ENCODE measurements at regions not wholly inside any gene's neighbourhood (a gene's known extent, or its start where the extent isn't known, plus 50 kb on each side); places are given as distances from the start of the nearest gene placed in this dataset.

DNA sequence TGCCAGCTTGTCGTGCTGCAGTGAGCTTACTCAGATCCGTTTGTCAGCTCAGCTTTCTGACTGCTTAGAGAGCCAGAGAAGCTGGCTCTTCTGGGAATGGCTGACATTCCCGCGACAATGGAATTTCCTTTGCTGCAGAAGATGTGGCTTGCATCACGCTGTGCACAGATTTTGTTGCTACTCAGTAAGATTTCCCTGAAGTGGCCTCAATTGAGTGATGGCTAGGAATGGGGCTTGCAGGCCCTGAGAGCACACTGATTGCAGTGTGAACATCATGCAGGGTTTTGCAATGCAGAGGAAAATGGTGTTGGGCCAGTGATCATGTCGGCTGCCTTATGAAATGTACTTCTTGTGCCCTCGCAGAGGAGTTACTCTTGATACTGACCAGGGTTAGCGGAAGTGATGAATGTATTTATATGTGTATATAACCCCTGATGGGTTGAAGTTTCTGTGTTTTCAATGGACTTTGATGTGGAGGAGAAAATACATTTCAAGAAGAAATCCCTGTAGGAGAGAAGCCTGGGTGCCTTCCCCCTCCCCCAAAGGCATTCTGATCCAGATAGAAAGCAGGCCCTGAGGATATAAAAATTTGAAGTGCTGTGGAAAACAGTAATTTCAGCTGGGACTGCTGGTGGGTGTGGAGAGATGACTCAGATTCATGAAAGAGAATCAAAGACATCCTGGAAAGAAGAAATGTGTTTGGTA is 102.5 kb upstream of the PDZRN3 start:
- no peak for DNase-seq (ENCODE audit: extremely low read depth, low read depth)

DNA sequence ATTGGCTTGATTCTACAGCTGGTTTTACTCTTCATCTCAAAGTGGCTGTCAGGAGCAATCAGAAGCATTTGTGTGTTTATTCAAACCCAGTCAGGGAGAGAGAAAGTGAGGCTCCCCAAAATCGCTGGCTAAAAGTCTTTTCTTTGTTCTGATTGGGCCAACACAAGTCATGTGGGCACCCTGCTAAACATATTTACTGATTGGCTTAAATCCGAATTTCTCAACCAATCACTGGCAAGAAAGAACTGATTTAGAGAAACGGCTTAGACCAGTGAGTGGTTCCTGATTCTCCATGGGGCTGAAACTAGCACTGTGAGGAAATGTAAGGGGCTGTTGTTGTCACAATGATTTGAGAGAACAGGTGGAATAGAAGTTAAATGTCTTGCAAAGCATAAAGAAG is 98.9 kb upstream of the PDZRN3 start:
- no peak for DNase-seq (ENCODE audit: extremely low read depth, low read depth)

- no peak for DNase-seq (ENCODE audit: extremely low read depth, low read depth)
These were observed 95.1 kb upstream of the PDZRN3 start for GRCh38 chr3:73719861-73720260.

DNA sequence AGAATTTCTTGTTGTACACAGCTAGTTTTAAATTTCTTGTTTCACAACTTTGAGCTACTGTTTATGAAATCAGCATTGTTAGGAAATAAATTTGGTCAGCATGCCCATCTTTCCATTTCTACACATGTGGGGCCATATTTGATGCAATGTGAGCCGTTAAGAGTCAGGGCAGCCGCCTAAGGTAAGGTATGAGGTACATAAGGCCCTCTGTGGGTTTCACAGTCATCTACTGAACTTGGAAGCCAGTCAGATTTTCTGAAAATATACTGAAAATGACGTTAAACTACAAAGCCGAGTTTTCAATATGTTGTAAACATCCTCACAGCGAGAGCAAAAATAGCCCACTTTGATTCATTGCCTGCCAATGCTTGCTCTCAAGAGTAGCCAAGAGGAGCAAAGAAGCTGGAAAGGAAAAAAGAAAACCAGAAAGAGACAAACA is 94.7 kb upstream of the PDZRN3 start:
- DNase-seq (ENCODE audit: extremely low read depth, low read depth) = no peak

DNA sequence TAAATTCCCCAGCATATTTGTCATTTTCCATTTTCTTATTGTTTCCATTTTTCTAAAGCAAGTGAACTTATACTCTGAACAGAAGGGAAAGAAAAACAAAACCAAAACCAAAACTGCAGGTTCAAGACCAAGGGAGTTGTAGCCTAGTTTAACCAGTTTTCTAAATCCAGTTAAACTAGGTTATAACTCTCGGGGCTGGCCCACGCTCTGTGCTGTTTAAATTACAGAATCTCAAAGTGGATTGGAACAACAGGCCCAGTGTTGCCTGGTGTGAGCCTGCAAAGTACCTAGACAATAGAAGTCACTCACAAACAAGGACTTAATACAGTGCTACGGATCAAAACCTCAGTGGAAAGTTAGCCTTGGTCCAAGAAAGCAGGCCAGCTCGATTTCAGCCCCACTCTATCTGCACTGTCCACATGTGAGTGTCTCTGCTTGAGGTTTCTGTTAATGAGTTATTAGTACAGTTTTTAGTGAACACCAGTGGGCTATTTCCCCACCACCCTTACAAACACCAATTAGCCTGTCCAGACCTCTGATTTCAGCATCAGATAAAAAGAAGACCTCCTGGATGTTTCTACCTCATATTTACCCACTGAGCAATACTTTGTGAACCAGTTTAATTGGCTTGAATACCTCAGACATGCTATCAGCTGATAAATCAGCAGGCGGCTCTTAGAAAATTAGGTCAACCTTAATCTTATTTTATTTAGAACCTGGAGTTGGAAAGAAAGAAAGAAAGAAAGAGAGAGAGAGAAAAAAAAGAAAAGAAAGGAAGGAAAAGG is 93.8 kb upstream of the PDZRN3 start:
- no peak for DNase-seq (ENCODE audit: extremely low read depth, low read depth)

GRCh38 chr3:73716418-73716817 is 91.7 kb upstream of the PDZRN3 start:
- DNase-seq (ENCODE audit: extremely low read depth, low read depth) = no peak

GRCh38 chr3:73710340-73710739 is 85.6 kb upstream of the PDZRN3 start:
- no peak for DNase-seq (ENCODE audit: extremely low read depth, low read depth)

- DNase-seq (ENCODE audit: extremely low read depth, low read depth) = no peak
These were observed 85.0 kb upstream of the PDZRN3 start for GRCh38 chr3:73709712-73710111.

- no peak for DNase-seq (ENCODE audit: extremely low read depth, low read depth)
These were observed 84.2 kb upstream of the PDZRN3 start for GRCh38 chr3:73708956-73709355.

DNA sequence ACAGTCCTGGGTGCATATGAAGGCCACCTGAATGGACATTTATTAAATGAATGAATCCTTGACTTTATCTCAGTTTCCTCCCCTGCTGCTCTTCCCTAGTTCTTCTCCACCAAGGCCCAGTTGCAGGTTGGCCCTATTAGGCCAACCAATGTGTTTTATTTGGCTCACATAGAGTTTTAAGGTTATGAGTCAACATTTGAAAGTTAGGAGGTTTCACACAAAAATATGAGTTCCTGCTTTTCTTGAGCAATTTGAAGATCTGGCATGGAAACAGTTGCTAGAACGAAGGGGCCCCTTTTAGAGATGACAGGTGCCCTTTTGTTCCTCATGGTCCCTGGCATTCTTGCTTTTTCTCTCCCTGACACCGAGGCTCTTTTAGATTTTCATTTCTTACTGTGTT is 83.0 kb upstream of the PDZRN3 start:
- no peak for DNase-seq (ENCODE audit: extremely low read depth, low read depth)

DNA sequence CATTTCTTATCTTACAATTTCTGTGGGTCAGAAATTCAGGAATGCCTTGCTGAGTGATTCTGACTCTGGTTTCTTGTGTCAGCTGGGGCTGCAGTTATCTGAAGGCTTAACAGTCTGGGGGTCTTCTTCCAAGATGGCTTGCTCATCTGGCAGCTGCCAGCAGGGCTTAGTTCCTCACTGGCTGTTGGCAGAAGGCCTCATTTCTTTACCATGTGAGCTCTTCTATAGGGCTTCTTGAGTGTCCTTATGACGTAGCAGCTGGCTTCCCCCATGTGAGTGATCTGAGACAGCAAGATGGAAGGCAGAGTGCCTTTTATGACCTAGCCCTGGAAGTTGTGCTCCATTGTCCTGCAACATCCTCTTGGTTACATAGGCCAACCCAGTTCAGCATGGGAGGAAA is 82.0 kb upstream of the PDZRN3 start:
- DNase-seq (ENCODE audit: extremely low read depth, low read depth) = no peak

- DNase-seq (ENCODE audit: extremely low read depth, low read depth) = no peak
These were observed 81.1 kb upstream of the PDZRN3 start for GRCh38 chr3:73705792-73706191.

- no peak for DNase-seq (ENCODE audit: extremely low read depth, low read depth)
These were observed 74.6 kb upstream of the PDZRN3 start for GRCh38 chr3:73699327-73699726.

DNA sequence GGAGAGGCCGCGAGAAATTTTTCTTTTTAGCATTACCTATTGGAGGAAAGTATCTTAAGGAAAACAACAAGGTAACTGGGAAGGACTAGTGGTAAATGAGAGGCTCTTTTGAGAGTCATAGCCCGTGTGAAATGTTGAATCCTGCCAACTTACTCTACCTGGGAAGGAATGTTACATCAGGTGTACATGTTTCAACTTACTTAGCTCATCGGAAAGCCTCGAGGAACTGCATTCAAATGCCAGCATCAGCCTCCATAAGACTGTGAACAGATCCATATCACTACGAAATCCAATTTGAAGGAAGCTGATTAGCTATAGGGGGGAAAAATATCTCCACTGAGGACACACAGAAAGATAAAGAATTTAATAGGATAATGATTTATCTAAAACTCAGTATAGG is 72.3 kb upstream of the PDZRN3 start:
- no peak for DNase-seq (ENCODE audit: extremely low read depth, low read depth)

- no peak for DNase-seq (ENCODE audit: extremely low read depth, low read depth)
These were observed 71.1 kb upstream of the PDZRN3 start for GRCh38 chr3:73695841-73696240.

DNA sequence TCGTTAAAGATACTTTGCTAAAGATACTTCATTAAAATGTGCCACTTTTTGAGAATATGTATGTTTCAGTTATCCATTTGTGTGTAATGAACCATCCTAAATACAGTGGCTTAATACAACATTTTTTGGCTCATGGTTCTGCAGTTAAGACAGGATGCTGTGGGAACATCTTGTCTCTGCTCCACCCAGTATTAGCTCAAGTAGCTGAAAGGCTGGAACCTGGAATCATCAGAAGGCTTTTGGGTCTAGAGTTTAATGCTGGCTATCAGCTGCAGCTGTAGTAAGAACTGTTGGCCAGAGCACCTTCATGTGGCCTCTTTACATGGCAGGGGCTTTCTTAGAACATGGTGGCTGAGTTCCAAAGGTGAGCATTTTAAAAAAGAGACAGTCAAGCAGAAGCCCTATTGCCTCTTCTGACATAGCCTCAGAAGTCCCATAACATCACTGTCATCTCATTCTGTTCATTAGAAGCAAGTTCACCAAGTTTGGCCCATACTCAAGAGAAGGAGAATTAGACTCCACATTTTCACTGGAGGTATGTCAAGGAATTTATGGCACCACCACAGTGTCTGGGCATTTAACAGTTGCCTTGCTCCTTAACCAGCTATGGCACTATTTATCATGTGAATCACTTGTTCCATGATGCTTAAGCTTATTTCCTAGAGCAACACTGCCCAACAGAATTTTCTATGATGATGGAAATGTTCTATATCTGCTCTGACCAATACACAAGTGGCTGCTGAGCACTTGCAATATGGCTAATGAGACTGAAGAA is 70.4 kb upstream of the PDZRN3 start:
- DNase-seq (ENCODE audit: extremely low read depth, low read depth) = no peak

DNA sequence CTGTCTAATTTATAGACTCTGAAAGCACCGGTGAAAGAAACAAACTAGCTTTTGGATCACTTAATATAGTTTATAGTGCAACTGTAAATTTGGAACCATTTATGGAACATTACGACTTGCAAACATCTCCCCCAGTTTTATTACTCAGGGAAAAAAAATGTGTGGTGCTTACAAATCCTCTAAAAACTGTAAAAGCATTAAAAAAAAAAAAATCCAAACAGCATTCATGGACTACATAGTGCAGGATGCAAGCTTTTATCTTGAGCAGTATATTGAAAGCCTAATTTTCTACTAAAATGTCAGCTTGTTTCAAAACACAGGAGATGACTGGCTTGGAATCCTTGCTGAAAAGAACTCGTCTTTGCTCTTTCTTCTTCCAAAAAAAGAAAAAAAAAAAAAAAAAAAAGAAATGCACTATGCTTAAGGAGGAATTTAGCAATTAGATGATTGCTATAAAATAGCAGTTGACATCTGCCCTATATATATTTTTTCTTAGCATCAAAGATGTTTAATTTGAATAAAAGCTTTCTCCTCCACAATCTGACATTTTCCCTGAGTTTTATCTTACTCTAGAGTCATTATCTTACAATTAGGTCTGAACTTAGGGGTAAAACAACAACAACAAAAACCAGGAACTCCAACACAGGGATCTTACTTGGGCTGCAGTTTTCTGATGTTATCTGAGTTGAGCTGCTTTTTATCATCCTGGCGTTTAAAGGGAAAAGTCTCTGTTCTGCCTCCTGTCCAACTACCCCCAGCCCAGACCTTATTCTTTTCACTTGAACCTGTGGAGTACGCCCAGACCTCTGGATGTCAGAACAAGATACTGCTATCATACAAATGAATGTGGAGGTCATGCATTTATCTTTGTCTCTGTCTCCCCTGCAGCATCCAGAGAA is 62.6 kb upstream of the PDZRN3 start:
- DNase-seq (ENCODE audit: extremely low read depth, low read depth) = no peak

DNA sequence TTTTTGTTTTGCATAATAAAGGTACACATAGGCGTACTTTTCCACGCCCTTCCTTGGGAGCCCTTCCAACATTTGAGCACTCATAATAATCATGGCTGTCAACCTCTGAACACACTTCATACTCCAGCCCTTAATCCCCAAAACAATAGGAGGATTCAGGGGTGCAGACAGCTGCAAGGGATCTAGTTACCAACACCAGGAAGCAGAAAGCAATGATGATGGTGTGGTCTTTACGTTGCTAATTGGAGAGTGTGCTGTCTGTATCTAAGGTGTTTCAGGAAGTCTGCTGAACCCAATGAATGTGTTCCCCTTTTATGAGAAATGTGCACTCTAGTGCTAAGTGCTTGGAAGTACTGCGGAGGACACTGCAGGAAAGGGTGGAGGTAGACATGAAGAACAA is 60.3 kb upstream of the PDZRN3 start:
- no peak for DNase-seq (ENCODE audit: extremely low read depth, low read depth)

GRCh38 chr3:73683706-73684105 is 59.0 kb upstream of the PDZRN3 start:
- no peak for DNase-seq (ENCODE audit: extremely low read depth, low read depth)

GRCh38 chr3:73681610-73682009 is 56.9 kb upstream of the PDZRN3 start:
- no peak for DNase-seq (ENCODE audit: extremely low read depth, low read depth)

DNA sequence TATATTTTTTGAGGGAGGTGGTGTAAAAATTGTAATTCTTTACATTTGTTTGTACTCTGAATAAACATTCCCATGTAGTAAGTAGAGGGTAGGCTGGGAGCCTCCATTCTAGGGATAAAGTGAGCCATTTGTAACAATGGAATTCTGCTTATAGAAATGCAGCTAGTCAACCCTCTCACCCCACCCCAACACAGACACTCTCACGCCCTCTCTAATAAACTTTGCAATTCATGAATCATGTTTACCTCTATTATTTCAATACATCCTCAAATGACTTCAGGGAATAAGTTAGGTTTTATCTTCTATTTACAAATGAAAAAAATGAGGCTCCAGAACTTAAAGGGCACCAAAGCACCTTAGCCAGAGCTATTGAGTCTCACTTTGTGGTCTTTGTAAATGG is 56.5 kb upstream of the PDZRN3 start:
- no peak for DNase-seq (ENCODE audit: extremely low read depth, low read depth)
